Loucy (cell line): ENCODE measurements at regions not wholly inside any gene's neighbourhood (a gene's known extent, or its start where the extent isn't known, plus 50 kb on each side); places are given as distances from the start of the nearest gene placed in this dataset.

Experiments used
- EZH2phosphoT487 ChIP-seq: fragments of 200-600 bp; IDR thresholded peaks from 2 replicates; pipeline ENCODE4 v1.6.1; 2018; ENCODE audit warnings: antibody characterized with exemption, mild to moderate bottlenecking, moderate library complexity, borderline replicate concordance
- TF ChIP-seq, protein P1 (sequence below): fragments of 200-600 bp; sonication (generic); conservative IDR thresholded peaks from 2 replicates; pipeline ENCODE4 v1.5.1; 2014; ENCODE audit warnings: mild to moderate bottlenecking, antibody characterized with exemption, low read length

GRCh38 chr4:156516698-156517097 is 454.9 kb downstream of the PDGFC start:
- TF ChIP-seq, protein P1, sequence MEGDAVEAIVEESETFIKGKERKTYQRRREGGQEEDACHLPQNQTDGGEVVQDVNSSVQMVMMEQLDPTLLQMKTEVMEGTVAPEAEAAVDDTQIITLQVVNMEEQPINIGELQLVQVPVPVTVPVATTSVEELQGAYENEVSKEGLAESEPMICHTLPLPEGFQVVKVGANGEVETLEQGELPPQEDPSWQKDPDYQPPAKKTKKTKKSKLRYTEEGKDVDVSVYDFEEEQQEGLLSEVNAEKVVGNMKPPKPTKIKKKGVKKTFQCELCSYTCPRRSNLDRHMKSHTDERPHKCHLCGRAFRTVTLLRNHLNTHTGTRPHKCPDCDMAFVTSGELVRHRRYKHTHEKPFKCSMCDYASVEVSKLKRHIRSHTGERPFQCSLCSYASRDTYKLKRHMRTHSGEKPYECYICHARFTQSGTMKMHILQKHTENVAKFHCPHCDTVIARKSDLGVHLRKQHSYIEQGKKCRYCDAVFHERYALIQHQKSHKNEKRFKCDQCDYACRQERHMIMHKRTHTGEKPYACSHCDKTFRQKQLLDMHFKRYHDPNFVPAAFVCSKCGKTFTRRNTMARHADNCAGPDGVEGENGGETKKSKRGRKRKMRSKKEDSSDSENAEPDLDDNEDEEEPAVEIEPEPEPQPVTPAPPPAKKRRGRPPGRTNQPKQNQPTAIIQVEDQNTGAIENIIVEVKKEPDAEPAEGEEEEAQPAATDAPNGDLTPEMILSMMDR: no peak
- TF ChIP-seq EZH2phosphoT487: no peak
